A549 (cell line): ENCODE measurements at regions not wholly inside any gene's neighbourhood (a gene's known extent, or its start where the extent isn't known, plus 50 kb on each side); places are given as distances from the start of the nearest gene placed in this dataset.

Source experiments
- JUN ChIP-seq, 2 experiments: fragments of >200 bp; sonication (Bioruptor Twin); formaldehyde crosslinking; IDR thresholded peaks; 2 replicates in 1 of 2; 3 replicates in 1 of 2; pipeline ENCODE4 v1.6.1; 2016 to 2017
- POLR2A ChIP-seq: IDR thresholded peaks from 2 replicates; pipeline ENCODE4 v1.6.1; 2012; ENCODE audit warnings: mild to moderate bottlenecking, low read length
- TP53 ChIP-seq: fragments of 250-450 bp; sonication (Bioruptor Pico); IDR thresholded peaks from 2 replicates; pipeline ENCODE4 v1.5.0; 2021; ENCODE audit warnings: mild to moderate bottlenecking, moderate library complexity
- ZFP36 ChIP-seq: fragments of 450-650 bp; IDR thresholded peaks from 2 replicates; pipeline ENCODE4 v1.6.1; 2014; ENCODE audit warnings: borderline replicate concordance; ENCODE audit not compliant: partially characterized antibody
- TF ChIP-seq, protein P1 (sequence below): fragments of >200 bp; sonication (Bioruptor Twin); formaldehyde crosslinking; IDR thresholded peaks from 3 replicates; pipeline ENCODE4 v1.5.1; 2016
- TF ChIP-seq, protein P2 (sequence below): fragments of 450-650 bp; IDR thresholded peaks from 2 replicates; pipeline ENCODE4 v1.6.1; 2014; ENCODE audit warnings: antibody characterized with exemption

DNA sequence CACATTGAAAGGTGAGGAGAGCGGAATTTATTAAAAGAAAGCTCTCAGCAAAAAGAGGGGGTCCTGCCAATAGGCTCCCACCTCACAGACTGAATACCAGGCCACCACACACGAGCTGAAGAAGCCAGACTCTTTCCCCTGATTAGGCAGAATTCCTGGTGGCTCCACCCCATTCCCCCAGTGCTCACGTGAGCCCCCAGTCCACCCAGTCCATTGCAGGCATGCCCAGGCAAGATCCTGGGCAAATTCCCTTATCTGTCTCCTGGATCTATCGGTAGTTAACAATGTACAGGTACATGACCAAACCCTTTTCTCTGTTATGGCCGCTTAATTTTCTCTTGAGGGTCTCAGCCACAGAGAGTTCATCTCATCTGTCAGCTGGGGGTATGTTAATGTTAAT lies 54.6 kb upstream of the BTG3 start:
- TF ChIP-seq, protein P1, sequence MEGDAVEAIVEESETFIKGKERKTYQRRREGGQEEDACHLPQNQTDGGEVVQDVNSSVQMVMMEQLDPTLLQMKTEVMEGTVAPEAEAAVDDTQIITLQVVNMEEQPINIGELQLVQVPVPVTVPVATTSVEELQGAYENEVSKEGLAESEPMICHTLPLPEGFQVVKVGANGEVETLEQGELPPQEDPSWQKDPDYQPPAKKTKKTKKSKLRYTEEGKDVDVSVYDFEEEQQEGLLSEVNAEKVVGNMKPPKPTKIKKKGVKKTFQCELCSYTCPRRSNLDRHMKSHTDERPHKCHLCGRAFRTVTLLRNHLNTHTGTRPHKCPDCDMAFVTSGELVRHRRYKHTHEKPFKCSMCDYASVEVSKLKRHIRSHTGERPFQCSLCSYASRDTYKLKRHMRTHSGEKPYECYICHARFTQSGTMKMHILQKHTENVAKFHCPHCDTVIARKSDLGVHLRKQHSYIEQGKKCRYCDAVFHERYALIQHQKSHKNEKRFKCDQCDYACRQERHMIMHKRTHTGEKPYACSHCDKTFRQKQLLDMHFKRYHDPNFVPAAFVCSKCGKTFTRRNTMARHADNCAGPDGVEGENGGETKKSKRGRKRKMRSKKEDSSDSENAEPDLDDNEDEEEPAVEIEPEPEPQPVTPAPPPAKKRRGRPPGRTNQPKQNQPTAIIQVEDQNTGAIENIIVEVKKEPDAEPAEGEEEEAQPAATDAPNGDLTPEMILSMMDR: no peak
- TF ChIP-seq, protein P2, sequence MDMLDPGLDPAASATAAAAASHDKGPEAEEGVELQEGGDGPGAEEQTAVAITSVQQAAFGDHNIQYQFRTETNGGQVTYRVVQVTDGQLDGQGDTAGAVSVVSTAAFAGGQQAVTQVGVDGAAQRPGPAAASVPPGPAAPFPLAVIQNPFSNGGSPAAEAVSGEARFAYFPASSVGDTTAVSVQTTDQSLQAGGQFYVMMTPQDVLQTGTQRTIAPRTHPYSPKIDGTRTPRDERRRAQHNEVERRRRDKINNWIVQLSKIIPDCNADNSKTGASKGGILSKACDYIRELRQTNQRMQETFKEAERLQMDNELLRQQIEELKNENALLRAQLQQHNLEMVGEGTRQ: no peak
- no peak for TF ChIP-seq TP53 (CRISPR knock-in tag)
- no peak for TF ChIP-seq POLR2A
- no peak for TF ChIP-seq JUN (IDR thresholded peaks at IDR 0.05)
- no peak for TF ChIP-seq ZFP36
